NT2/D1 (cell line): ENCODE measurements at regions not wholly inside any gene's neighbourhood (a gene's known extent, or its start where the extent isn't known, plus 50 kb on each side); places are given as distances from the start of the nearest gene placed in this dataset.

ENCODE experiments used
- SUZ12 ChIP-seq: IDR thresholded peaks from 2 replicates; pipeline ENCODE4 v1.6.1; 2011; ENCODE audit not compliant: insufficient read length, insufficient read depth; ENCODE audit errors: extremely low read depth
- YY1 ChIP-seq: IDR thresholded peaks from 2 replicates; pipeline ENCODE4 v1.6.1; 2011; ENCODE audit not compliant: insufficient read length, insufficient read depth
- ZNF274 ChIP-seq: IDR thresholded peaks from 2 replicates; pipeline ENCODE4 v1.6.1; 2011; ENCODE audit warnings: mild to moderate bottlenecking, low read depth, low read length

GRCh38 chr3:74345701-74346100 is 268.8 kb downstream of the CNTN3 start:
- TF ChIP-seq YY1 (no peak), SUZ12 (no peak), ZNF274 (no peak)
